Astrocyte of the cerebellum (primary cell): ENCODE measurements at regions not wholly inside any gene's neighbourhood (a gene's known extent, or its start where the extent isn't known, plus 50 kb on each side); places are given as distances from the start of the nearest gene placed in this dataset.

ENCODE experiments used
- DNase-seq: peaks from one replicate; pipeline ENCODE4 v3.0.0-alpha.2; 2011; ENCODE audit warnings: low read depth
- H3K4me3 ChIP-seq: 2 replicates; pipeline ENCODE4 v1.5.1; 2011; ENCODE audit warnings: mild to moderate bottlenecking, low read depth, low read length, moderate library complexity
- in situ Hi-C: cut with HindIII; loops from 2 replicates; pipeline ENCODE4 v1.10.0; 2017; ENCODE audit warnings: low sequenced_read_pairs
- TF ChIP-seq, protein P1 (sequence below): IDR thresholded peaks from 2 replicates; pipeline ENCODE4 v1.5.1; 2012; ENCODE audit warnings: low read length, low read depth, moderate library complexity, mild to moderate bottlenecking; ENCODE audit errors: missing control alignments

DNA sequence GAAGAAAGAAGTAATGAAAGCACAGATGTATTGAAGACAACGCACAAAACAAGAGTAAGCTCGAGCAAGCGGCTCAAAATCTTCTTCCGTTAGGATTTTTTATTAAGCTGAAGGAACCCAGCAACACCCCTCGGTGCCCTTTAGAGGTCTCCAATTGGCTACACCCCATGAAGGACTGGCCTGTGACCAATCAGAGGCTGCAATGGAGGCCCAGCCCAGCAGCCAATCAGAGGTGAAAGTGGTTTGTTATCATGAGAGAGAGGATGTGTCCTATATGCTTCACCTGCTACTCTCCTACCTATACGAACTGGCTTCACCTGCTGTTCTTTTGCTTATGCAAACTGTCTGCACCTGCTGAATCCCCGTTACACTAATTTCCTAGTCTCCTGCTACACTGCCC is 358.8 kb downstream of the C12orf50 start:
- in situ Hi-C loops: no loop called here
- TF ChIP-seq, protein P1, sequence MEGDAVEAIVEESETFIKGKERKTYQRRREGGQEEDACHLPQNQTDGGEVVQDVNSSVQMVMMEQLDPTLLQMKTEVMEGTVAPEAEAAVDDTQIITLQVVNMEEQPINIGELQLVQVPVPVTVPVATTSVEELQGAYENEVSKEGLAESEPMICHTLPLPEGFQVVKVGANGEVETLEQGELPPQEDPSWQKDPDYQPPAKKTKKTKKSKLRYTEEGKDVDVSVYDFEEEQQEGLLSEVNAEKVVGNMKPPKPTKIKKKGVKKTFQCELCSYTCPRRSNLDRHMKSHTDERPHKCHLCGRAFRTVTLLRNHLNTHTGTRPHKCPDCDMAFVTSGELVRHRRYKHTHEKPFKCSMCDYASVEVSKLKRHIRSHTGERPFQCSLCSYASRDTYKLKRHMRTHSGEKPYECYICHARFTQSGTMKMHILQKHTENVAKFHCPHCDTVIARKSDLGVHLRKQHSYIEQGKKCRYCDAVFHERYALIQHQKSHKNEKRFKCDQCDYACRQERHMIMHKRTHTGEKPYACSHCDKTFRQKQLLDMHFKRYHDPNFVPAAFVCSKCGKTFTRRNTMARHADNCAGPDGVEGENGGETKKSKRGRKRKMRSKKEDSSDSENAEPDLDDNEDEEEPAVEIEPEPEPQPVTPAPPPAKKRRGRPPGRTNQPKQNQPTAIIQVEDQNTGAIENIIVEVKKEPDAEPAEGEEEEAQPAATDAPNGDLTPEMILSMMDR: no peak
- no peak for DNase-seq

DNA sequence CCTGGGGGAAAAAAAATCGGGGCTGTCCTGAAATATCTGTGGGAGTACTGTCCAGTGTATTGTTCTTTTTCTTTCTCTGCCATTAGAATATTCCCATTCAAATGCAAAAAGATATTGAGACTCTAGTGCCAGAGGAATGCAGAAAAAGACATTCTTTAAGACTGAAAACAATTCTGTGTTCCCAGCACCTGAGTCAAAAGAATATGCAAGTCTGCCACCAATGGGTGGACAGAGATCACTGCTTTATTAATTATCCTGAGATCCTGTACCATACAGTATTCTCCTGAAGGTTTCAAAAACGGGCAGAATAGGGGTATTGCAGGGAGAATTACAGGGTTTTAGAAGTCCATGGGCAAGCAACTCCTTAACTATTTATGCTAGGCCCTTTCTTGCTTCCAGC is 361.8 kb downstream of the C12orf50 start:
- no peak overlapping the region for H3K4me3 ChIP-seq
- in situ Hi-C loops: no loop called here
- DNase-seq: peak; percentile 46
- TF ChIP-seq, protein P1: no peak

More for the DNA sequence above, 358.8 kb downstream of the C12orf50 start:
- H3K4me3 ChIP-seq: no peak overlapping the region

DNA sequence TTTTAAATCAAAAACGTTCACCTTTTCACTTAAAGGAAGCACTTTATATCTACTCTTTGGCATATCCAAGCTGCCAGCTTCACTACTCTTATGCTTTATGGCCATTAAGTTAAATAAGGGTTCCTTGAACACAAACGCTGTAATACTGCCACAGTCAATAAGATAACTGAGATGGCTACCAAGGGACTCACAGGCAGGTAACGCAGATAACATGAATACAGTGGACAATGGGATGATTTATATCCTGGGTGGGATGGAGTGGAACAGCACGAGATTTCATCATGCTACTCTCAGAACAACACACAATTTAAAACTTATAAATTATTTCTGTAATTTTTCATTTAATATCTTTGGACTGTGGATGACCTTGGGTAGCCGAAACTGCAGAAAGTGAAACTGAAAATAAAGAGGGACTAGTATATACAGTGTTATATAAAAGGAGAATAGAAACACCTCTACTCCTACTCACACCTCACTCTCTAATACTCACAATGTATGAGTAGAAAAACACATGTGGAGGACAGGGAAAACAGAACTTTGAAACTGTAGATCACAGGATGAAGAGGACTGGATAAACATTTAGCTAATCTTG is 367.3 kb downstream of the C12orf50 start:
- in situ Hi-C loops: no loop called here
- no peak overlapping the region for H3K4me3 ChIP-seq
- TF ChIP-seq, protein P1: no peak
- DNase-seq: no peak

GRCh38 chr12:87660987-87661774 is 368.0 kb downstream of the C12orf50 start:
- peak; percentile 3 for DNase-seq
- TF ChIP-seq, protein P1: no peak
- in situ Hi-C loops: no loop called here
- no peak overlapping the region for H3K4me3 ChIP-seq

- in situ Hi-C loops: no loop called here
- no peak for DNase-seq
- TF ChIP-seq, protein P1: no peak
- no peak overlapping the region for H3K4me3 ChIP-seq
Measured at GRCh38 chr12:87660291-87660690, 368.9 kb downstream of the C12orf50 start.

DNA sequence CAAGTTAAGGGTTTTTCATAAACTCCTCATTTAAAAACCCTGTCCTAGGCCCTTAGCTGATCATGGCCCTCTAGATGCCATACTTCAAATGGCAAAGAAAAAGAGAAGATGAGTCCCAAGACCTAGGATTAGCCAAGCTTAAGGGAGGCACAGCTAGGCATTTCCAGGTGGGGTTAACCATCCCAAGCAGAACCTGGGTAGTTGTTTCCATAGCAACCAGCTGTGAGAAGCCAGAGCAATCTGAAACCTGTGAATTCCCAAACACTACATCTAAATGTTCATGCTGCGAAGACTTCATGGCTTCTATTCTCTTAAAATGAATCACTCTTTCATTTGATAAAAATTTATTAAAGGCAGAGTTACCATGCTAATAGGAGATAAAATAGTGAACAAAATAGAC is 372.9 kb downstream of the C12orf50 start:
- no peak for DNase-seq
- in situ Hi-C loops: no loop called here
- H3K4me3 ChIP-seq: no peak overlapping the region
- TF ChIP-seq, protein P1: no peak
